Neural crest cell (in vitro differentiated cells): ENCODE measurements at regions not wholly inside any gene's neighbourhood (a gene's known extent, or its start where the extent isn't known, plus 50 kb on each side); places are given as distances from the start of the nearest gene placed in this dataset.

ENCODE experiments used
- DNase-seq: peaks from one replicate; pipeline ENCODE4 v3.0.0; 2021; ENCODE audit warnings: low read depth, mixed read lengths, low spot score
- H3K27ac Mint-ChIP-seq: one replicate; pipeline ENCODE4 v1.8.0; 2021; ENCODE audit warnings: mild to moderate bottlenecking, mixed read lengths; ENCODE audit not compliant: unreplicated experiment
- H3K27me3 Mint-ChIP-seq: 2 replicates; pipeline ENCODE4 v1.8.0; 2021; ENCODE audit warnings: low read depth, mild to moderate bottlenecking, mixed read lengths
- H3K36me3 Mint-ChIP-seq: 2 replicates; pipeline ENCODE4 v1.8.0; 2021; ENCODE audit warnings: low read depth, mild to moderate bottlenecking, mixed read lengths
- H3K4me1 Mint-ChIP-seq: 2 replicates; pipeline ENCODE4 v1.8.0; 2021; ENCODE audit warnings: mixed read lengths
- H3K4me3 Mint-ChIP-seq: one replicate; pipeline ENCODE4 v1.8.0; 2021; ENCODE audit warnings: mild to moderate bottlenecking, mixed read lengths
- H3K9me3 Mint-ChIP-seq: 2 replicates; pipeline ENCODE4 v1.8.0; 2021; ENCODE audit warnings: mixed read lengths
- CTCF ChIP-seq: fragments of 200-600 bp; sonication (generic); conservative IDR thresholded peaks from 2 replicates; pipeline ENCODE4 v1.5.0; 2021; ENCODE audit warnings: antibody characterized with exemption, mild to moderate bottlenecking

DNA sequence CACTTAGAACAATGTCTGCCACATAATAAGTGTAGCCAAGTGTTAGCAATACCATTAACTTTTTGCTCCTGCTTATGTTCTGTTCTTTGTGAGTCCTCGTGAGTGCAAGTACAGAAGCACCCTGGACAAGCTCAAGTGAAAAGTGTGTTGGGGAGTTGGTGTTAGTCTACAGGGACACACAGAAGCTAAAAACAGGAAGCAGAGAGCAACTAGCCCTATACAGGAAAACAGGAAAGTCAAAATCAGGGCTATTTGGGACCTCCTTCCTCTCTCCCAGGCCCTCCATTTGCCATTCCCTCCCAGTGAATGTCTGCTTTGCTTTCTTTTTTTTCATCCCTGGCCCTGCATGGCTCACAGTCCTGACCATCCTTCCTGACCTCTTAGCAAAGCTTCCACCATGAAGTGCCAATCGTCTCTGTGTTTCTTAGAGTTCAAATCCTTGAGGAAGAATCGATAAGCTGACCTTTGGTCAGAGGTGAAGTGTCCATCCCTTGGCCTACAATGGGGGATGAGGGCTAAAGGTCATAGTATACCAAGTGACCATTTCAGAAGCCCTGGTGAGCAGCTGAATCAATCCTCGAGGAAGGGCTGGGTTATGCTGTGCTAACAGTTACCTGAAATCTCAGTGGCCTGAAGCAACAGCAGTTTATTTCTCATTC is 328.2 kb downstream of the SHQ1 start:
- no peak overlapping the region for H3K4me3 Mint-ChIP-seq
- TF ChIP-seq CTCF = no peak
- DNase-seq = no peak
- H3K27me3 Mint-ChIP-seq = no peaks in the 10 kb centered on the region
- H3K36me3 Mint-ChIP-seq = no peaks in the 10 kb centered on the region
- peaks cover 6% of the 10 kb centered on the region for H3K4me1 Mint-ChIP-seq
- H3K27ac Mint-ChIP-seq = no peak overlapping the region
- no peaks in the 10 kb centered on the region for H3K9me3 Mint-ChIP-seq

- Mint-ChIP-seq H3K9me3 (no peaks in the 10 kb centered on the region), H3K27me3 (no peaks in the 10 kb centered on the region), H3K36me3 (no peaks in the 10 kb centered on the region), H3K4me1 (peaks cover 6% of the 10 kb centered on the region), H3K27ac (no peak overlapping the region), H3K4me3 (no peak overlapping the region)
- TF ChIP-seq CTCF = no peak
- no peak for DNase-seq
Measured at GRCh38 chr3:72517921-72518424, 330.3 kb downstream of the SHQ1 start.

- Mint-ChIP-seq H3K36me3 (no peaks in the 10 kb centered on the region), H3K9me3 (no peaks in the 10 kb centered on the region), H3K27ac (no peak overlapping the region), H3K4me1 (peaks cover 6% of the 10 kb centered on the region), H3K27me3 (no peaks in the 10 kb centered on the region), H3K4me3 (no peak overlapping the region)
- no peak for TF ChIP-seq CTCF
- DNase-seq = no peak
Measured at GRCh38 chr3:72517336-72517735, 330.9 kb downstream of the SHQ1 start.

DNA sequence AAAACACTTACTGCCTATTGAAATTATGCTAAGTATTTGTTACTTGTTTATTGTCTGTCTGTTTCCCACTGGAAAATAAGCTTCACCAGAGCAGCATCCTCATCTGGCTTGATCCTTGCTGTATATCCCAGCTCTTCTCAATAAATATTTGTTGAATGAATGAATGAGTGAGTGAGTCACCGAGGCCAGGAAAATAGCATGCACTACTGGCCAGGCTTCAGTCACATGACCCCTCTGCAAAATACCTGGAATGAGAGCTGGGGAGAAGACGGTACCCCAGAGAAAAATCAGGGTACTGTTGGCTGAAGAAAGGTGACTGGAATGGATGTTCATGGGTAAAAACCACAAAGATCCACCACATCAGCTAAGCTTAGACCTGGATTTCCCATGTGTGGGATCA is 331.9 kb downstream of the SHQ1 start:
- Mint-ChIP-seq H3K27me3 (no peaks in the 10 kb centered on the region), H3K9me3 (no peaks in the 10 kb centered on the region), H3K36me3 (no peaks in the 10 kb centered on the region), H3K4me3 (no peak overlapping the region), H3K4me1 (peaks cover 6% of the 10 kb centered on the region), H3K27ac (no peak overlapping the region)
- DNase-seq = no peak
- TF ChIP-seq CTCF = no peak

- H3K4me1 Mint-ChIP-seq = peaks cover 6% of the 10 kb centered on the region
- TF ChIP-seq CTCF = no peak
- no peaks in the 10 kb centered on the region for H3K27me3 Mint-ChIP-seq
- DNase-seq = no peak
- no peaks in the 10 kb centered on the region for H3K9me3 Mint-ChIP-seq
- H3K4me3 Mint-ChIP-seq = no peak overlapping the region
- H3K36me3 Mint-ChIP-seq = no peaks in the 10 kb centered on the region
- H3K27ac Mint-ChIP-seq = no peak overlapping the region
Measured at GRCh38 chr3:72515941-72516340, 332.3 kb downstream of the SHQ1 start.
